ENCODE measurements at regions not wholly inside any gene's neighbourhood (a gene's known extent, or its start where the extent isn't known, plus 50 kb on each side); places are given as distances from the start of the nearest gene placed in this dataset.
"Not testable (repeated sequence)": the region's sequence is repeated elsewhere in the genome, so short reads cannot be mapped to it uniquely, and the experiment has no call there.

GRCh38 chr4:122083989-122084388, 68.1 kb upstream of the BLTP1 start:
- Histone ChIP-seq H3K27ac (ENCODE audit: low read length) (no peak overlapping the region), H3K9me2 (replicated peaks; ENCODE audit: low read length) (no peaks in the 10 kb centered on the region), H3K4me1 (ENCODE audit: insufficient read depth, low read length) (no peaks in the 10 kb centered on the region), H3K9ac (ENCODE audit: low read length) (no peak overlapping the region), H3F3A (ENCODE audit: low read length, unreplicated experiment) (no peaks in the 10 kb centered on the region), H3K4me2 (ENCODE audit: low read length) (no peak overlapping the region), H3K4me3 (ENCODE audit: low read length) (no peak overlapping the region), H3K79me2 (ENCODE audit: low read length) (no peaks in the 10 kb centered on the region), H3K36me3 (ENCODE audit: low read depth, low read length) (no peaks in the 10 kb centered on the region), H4K20me1 (ENCODE audit: low read length) (no peaks in the 10 kb centered on the region), H3K9me3 (ENCODE audit: low read length) (no peaks in the 10 kb centered on the region), H2AFZ (ENCODE audit: low read length) (no peak overlapping the region), H3K27me3 (ENCODE audit: low read length) (peaks cover 2% of the 10 kb centered on the region; the same call in 1 of the 2 replicates)
- DNase-seq (no peak), ATAC-seq (no peak)
- TF ChIP-seq CTCF (conservative IDR thresholded peaks at IDR 0.05; ENCODE audit: low read depth, low read length) (no peak), EZH2 (IDR thresholded peaks at IDR 0.05; ENCODE audit: low read length, unreplicated experiment) (no peak), EZH2phosphoT487 (IDR thresholded peaks at IDR 0.05; ENCODE audit: borderline replicate concordance, low read length) (no peak)
- ChIA-PET CTCF (no interaction called here), POLR2A (ENCODE audit: unreplicated experiment) (no interaction called here)
- BruUV-seq (replicated peaks), result no TSS peak
- intact Hi-C loops (cut with micrococcal nuclease), result no loop called here

GRCh38 chr4:122083351-122083750, 68.8 kb upstream of the BLTP1 start:
- CTCF ChIA-PET, result no interaction called here

GRCh38 chr4:122082661-122083060, 69.5 kb upstream of the BLTP1 start:
- Histone ChIP-seq H3F3A (ENCODE audit: low read length, unreplicated experiment) (no peaks in the 10 kb centered on the region), H3K4me1 (ENCODE audit: insufficient read depth, low read length) (no peaks in the 10 kb centered on the region), H3K36me3 (ENCODE audit: low read depth, low read length) (no peaks in the 10 kb centered on the region), H4K20me1 (ENCODE audit: low read length) (no peaks in the 10 kb centered on the region), H3K27me3 (ENCODE audit: low read length) (peaks cover 2% of the 10 kb centered on the region; the same call in 1 of the 2 replicates), H3K4me2 (ENCODE audit: low read length) (no peak overlapping the region), H3K9ac (ENCODE audit: low read length) (no peak overlapping the region), H3K9me3 (ENCODE audit: low read length) (no peaks in the 10 kb centered on the region), H3K79me2 (ENCODE audit: low read length) (no peaks in the 10 kb centered on the region), H3K4me3 (ENCODE audit: low read length) (no peak overlapping the region), H3K27ac (ENCODE audit: low read length) (no peak overlapping the region), H3K9me2 (replicated peaks; ENCODE audit: low read length) (no peaks in the 10 kb centered on the region), H2AFZ (ENCODE audit: low read length) (no peak overlapping the region)
- ChIA-PET POLR2A (ENCODE audit: unreplicated experiment) (no interaction called here), CTCF (no interaction called here)
- DNase-seq (no peak), ATAC-seq (no peak)
- TF ChIP-seq EZH2 (IDR thresholded peaks at IDR 0.05; ENCODE audit: low read length, unreplicated experiment) (no peak), CTCF (conservative IDR thresholded peaks at IDR 0.05; ENCODE audit: low read depth, low read length) (no peak), EZH2phosphoT487 (IDR thresholded peaks at IDR 0.05; ENCODE audit: borderline replicate concordance, low read length) (no peak)
- intact Hi-C loops (cut with micrococcal nuclease), result no loop called here
- BruUV-seq (replicated peaks), result no TSS peak

More at GRCh38 chr4:122083351-122083750, 68.8 kb upstream of the BLTP1 start:
- TF ChIP-seq CTCF (conservative IDR thresholded peaks at IDR 0.05; ENCODE audit: low read depth, low read length) (no peak), EZH2phosphoT487 (IDR thresholded peaks at IDR 0.05; ENCODE audit: borderline replicate concordance, low read length) (no peak), EZH2 (IDR thresholded peaks at IDR 0.05; ENCODE audit: low read length, unreplicated experiment) (no peak)
- Histone ChIP-seq H2AFZ (ENCODE audit: low read length) (no peak overlapping the region), H3K4me3 (ENCODE audit: low read length) (no peak overlapping the region), H3K79me2 (ENCODE audit: low read length) (no peaks in the 10 kb centered on the region), H3K9me3 (ENCODE audit: low read length) (no peaks in the 10 kb centered on the region), H3K27ac (ENCODE audit: low read length) (no peak overlapping the region), H3K4me1 (ENCODE audit: insufficient read depth, low read length) (no peaks in the 10 kb centered on the region), H3K9ac (ENCODE audit: low read length) (no peak overlapping the region), H3K9me2 (replicated peaks; ENCODE audit: low read length) (no peaks in the 10 kb centered on the region), H4K20me1 (ENCODE audit: low read length) (no peaks in the 10 kb centered on the region), H3K4me2 (ENCODE audit: low read length) (no peak overlapping the region), H3F3A (ENCODE audit: low read length, unreplicated experiment) (no peaks in the 10 kb centered on the region), H3K36me3 (ENCODE audit: low read depth, low read length) (no peaks in the 10 kb centered on the region), H3K27me3 (ENCODE audit: low read length) (peaks cover 2% of the 10 kb centered on the region; the same call in 1 of the 2 replicates)
- intact Hi-C loops (cut with micrococcal nuclease), result no loop called here
- DNase-seq, result no peak
- POLR2A ChIA-PET (ENCODE audit: unreplicated experiment), result no interaction called here
- no peak for ATAC-seq
- no TSS peak for BruUV-seq (replicated peaks)

- H2AFZ ChIP-seq (ENCODE audit: low read length); H4K20me1 ChIP-seq (ENCODE audit: low read length); H3K27ac ChIP-seq (ENCODE audit: low read length); POLR2A ChIA-PET (ENCODE audit: unreplicated experiment); ATAC-seq; H3K9me3 ChIP-seq (ENCODE audit: low read length); H3K4me2 ChIP-seq (ENCODE audit: low read length); H3K27me3 ChIP-seq (ENCODE audit: low read length); DNase-seq; H3K4me3 ChIP-seq (ENCODE audit: low read length); intact Hi-C loops (cut with micrococcal nuclease); BruUV-seq (replicated peaks); H3K36me3 ChIP-seq (ENCODE audit: low read depth, low read length); H3K4me1 ChIP-seq (ENCODE audit: insufficient read depth, low read length); CTCF ChIA-PET; H3K79me2 ChIP-seq (ENCODE audit: low read length); H3K9me2 ChIP-seq (replicated peaks; ENCODE audit: low read length); H3F3A ChIP-seq (ENCODE audit: low read length, unreplicated experiment); H3K9ac ChIP-seq (ENCODE audit: low read length): not testable (repeated sequence)
Measured at GRCh38 chr4:122077653-122078052, 74.5 kb upstream of the BLTP1 start.

GRCh38 chr4:122076835-122077234, 75.3 kb upstream of the BLTP1 start:
- H3K36me3 ChIP-seq (ENCODE audit: low read depth, low read length); ATAC-seq; BruUV-seq (replicated peaks); CTCF ChIA-PET; H3K27ac ChIP-seq (ENCODE audit: low read length); POLR2A ChIA-PET (ENCODE audit: unreplicated experiment); H3K9me2 ChIP-seq (replicated peaks; ENCODE audit: low read length); H3K9me3 ChIP-seq (ENCODE audit: low read length); H3K4me3 ChIP-seq (ENCODE audit: low read length); H3K9ac ChIP-seq (ENCODE audit: low read length); H2AFZ ChIP-seq (ENCODE audit: low read length); H3K4me1 ChIP-seq (ENCODE audit: insufficient read depth, low read length); DNase-seq; H4K20me1 ChIP-seq (ENCODE audit: low read length); intact Hi-C loops (cut with micrococcal nuclease); H3K79me2 ChIP-seq (ENCODE audit: low read length); H3F3A ChIP-seq (ENCODE audit: low read length, unreplicated experiment); H3K4me2 ChIP-seq (ENCODE audit: low read length); H3K27me3 ChIP-seq (ENCODE audit: low read length): not testable (repeated sequence)

Data from PC-3 (cell line).